ENCODE measurements at regions not wholly inside any gene's neighbourhood (a gene's known extent, or its start where the extent isn't known, plus 50 kb on each side); places are given as distances from the start of the nearest gene placed in this dataset.

DNA sequence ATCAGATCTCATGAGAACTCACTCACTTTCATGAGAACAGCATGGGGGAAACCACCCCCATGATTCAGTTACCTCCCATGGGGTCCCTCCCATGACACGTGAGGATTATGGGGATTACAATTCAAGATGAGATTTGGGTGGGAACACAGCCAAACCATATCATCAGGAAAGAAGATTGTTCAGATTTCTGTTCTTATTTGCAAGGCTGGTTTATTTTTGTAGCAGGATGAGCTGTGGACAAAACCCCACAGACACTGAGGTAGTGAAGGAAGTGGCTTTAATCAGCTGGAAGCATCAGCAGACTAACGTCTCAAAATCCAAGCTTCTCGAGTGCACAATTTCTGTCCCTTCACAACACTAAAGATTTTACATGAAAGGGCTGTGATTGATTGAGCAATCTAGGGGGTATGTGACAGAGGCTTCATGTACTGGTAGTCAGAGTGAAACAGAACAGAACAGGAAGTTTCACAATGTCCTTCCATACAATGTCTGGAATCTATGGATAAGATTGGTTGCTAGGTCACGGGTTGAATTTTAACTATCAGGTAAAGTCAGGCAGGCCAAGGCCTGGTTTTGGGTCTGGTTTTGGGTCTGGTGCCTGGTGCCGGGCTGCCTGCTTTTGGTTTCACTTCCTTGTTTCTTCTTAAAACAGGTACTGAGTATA lies 91.3 kb upstream of the ZNF366 start:
- no peak for DNase-seq (ENCODE audit: low read depth)
- TF ChIP-seq, protein P1, sequence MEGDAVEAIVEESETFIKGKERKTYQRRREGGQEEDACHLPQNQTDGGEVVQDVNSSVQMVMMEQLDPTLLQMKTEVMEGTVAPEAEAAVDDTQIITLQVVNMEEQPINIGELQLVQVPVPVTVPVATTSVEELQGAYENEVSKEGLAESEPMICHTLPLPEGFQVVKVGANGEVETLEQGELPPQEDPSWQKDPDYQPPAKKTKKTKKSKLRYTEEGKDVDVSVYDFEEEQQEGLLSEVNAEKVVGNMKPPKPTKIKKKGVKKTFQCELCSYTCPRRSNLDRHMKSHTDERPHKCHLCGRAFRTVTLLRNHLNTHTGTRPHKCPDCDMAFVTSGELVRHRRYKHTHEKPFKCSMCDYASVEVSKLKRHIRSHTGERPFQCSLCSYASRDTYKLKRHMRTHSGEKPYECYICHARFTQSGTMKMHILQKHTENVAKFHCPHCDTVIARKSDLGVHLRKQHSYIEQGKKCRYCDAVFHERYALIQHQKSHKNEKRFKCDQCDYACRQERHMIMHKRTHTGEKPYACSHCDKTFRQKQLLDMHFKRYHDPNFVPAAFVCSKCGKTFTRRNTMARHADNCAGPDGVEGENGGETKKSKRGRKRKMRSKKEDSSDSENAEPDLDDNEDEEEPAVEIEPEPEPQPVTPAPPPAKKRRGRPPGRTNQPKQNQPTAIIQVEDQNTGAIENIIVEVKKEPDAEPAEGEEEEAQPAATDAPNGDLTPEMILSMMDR (IDR thresholded peaks at IDR 0.05; ENCODE audit: control insufficient read depth, extremely low read depth, insufficient read depth): no peak
- no peak overlapping the region for H3K4me3 ChIP-seq (ENCODE audit: low read depth, low read length)

DNA sequence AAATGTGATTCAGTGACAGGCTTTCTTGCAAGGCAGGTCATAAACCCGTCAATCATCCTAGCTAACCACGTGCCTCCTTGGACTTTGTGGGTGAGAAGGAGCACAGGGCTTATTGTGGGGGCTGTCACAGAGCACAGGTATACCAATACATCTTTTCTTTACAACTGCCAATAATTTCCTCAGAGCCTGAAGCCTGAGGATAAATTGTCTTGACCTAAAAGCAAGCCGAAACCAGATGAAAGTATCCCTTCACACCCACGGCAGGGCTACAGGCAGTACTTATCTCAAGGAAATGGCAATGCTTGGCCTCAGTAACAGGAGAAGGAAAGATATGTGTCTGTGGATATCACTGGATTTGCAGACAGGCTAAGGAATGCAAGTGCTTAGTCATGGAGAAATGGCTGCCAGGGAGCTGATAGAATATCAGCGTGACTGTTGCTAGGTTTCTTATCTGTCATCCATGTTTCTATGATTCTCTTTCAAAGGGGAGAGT lies 90.3 kb upstream of the ZNF366 start:
- DNase-seq (ENCODE audit: low read depth): no peak
- H3K4me3 ChIP-seq (ENCODE audit: low read depth, low read length): no peak overlapping the region
- TF ChIP-seq, protein P1 (IDR thresholded peaks at IDR 0.05; ENCODE audit: control insufficient read depth, extremely low read depth, insufficient read depth): no peak

DNA sequence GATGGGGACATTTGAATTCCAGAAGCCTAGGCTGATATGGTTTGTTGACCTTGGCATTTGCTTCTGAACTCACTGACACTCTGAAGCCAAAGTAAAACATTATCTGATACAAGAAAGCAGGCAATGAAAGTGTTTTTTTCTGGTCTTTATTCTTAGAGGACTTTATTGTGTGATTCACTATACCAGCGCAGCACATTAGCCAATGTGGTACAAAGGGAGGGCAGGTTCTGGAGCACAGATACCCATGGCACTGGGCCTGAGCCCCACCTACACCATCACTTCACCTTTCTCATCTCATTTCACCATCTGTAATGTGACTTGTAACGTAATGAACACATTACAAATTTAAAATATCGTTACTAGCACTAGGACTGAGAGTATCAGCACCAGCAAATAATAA lies 89.7 kb upstream of the ZNF366 start:
- DNase-seq (ENCODE audit: low read depth): no peak
- TF ChIP-seq, protein P1 (IDR thresholded peaks at IDR 0.05; ENCODE audit: control insufficient read depth, extremely low read depth, insufficient read depth): no peak
- no peak overlapping the region for H3K4me3 ChIP-seq (ENCODE audit: low read depth, low read length)

DNA sequence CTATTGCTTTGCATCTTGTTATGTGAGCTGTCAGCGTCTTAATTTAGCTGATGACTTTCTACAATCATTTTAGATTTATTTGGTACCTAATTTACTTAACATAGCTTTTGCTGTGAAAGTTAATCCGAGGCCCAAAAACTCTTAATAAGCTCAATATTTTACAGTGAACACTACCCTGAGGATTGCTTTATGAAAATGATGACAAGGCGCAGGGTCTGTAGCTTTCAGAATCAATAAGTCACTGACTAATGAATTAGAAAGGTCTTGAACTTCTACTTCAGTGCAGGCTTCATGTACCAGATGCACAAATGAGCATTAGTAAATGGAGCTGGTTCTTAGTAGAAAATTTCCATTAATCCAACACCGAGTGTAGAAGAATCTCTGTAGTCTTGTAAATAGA lies 81.4 kb upstream of the ZNF366 start:
- H3K4me3 ChIP-seq (ENCODE audit: low read depth, low read length): no peak overlapping the region
- no peak for DNase-seq (ENCODE audit: low read depth)
- TF ChIP-seq, protein P1 (IDR thresholded peaks at IDR 0.05; ENCODE audit: control insufficient read depth, extremely low read depth, insufficient read depth): no peak

DNA sequence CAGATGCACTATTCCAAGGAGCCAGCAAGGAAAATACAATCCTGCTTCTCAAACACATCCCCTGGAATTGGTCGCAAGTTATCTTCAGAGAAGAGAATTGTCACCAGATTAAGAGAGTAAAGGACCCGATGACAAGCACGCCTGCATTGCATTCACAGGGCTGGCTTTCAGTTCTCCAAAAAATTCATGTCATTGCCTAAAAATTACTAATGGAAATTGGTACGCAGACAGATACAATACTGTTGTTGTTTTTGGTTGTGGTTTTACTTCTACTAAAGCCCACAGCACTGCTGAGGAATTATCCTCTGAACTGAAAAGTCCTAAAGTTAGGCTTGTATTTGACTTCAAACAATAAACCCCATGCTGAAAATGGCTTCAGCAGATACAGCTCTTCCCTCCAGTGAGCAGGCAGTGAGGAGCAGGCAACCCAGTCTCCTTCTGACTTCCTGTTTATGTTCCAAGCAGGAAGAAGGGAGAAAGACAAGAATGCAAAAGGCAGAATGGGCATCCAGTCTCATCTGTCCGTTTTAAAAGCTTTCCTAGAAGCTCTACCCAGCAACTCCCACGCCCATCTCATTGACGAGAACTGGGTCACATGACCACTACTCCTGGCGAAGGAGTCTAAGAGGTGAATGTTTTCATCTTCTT lies 80.6 kb upstream of the ZNF366 start:
- TF ChIP-seq, protein P1 (IDR thresholded peaks at IDR 0.05; ENCODE audit: control insufficient read depth, extremely low read depth, insufficient read depth): no peak
- DNase-seq (ENCODE audit: low read depth): no peak
- no peak overlapping the region for H3K4me3 ChIP-seq (ENCODE audit: low read depth, low read length)

DNA sequence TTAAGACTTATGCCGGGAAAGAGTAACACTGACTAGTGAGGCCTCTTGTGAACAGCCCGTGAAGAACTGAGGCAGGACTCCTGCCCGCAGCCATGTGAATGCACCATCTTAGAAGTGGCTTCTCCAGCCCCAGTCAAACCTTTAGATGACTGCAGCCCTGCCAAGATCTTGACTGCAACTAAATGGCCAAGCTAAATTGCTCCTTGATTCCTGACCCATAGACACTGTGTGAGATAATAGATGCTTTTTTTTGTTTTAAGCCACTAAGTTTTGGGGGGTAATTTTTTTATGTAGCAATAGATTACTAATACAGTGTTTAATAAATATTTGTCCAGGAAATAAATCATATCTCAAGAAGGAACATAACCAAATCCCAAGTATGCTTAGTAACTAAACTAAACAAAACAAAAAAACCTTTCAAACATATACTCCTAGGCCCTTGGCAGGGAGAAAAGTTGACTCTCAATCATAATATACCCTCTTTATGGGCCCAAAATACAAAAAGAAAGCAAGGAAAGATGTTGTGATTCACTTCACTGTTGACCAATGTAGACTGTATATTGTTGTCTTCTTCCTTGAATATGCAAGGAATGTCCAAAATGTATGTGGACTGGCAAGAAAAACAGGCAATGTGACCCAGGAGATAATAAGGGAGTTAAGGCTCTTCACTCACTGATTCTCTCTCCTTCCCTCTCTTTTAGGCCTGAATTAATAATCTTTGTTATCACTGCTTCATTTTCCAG lies 79.7 kb upstream of the ZNF366 start:
- DNase-seq (ENCODE audit: low read depth): no peak
- H3K4me3 ChIP-seq (ENCODE audit: low read depth, low read length): no peak overlapping the region
- TF ChIP-seq, protein P1 (IDR thresholded peaks at IDR 0.05; ENCODE audit: control insufficient read depth, extremely low read depth, insufficient read depth): no peak
